Right ventricle myocardium superior (tissue), 1 donor: ENCODE measurements at regions not wholly inside any gene's neighbourhood (a gene's known extent, or its start where the extent isn't known, plus 50 kb on each side); places are given as distances from the start of the nearest gene placed in this dataset.
"Not testable (repeated sequence)": the region's sequence is repeated elsewhere in the genome, so short reads cannot be mapped to it uniquely, and the experiment has no call there.

ENCODE experiments used
- ATAC-seq: fragments of 200-7000 bp; cut with Tn5 transposase; one replicate; pipeline ENCODE4 v1.9.1; 2020; ENCODE audit warnings: mild to moderate bottlenecking; ENCODE audit not compliant: poor library complexity
- DNase-seq: peaks from one replicate; pipeline ENCODE4 v3.0.0-alpha.2; 2020
- intact Hi-C: fragments of 100-400 bp; cut with DNase I; formaldehyde crosslinking; loops from one replicate; pipeline ENCODE4 v1.11.2; 2022
- donor health status: DM: no; HTN: yes; CAD: no; lungs with severe emphysema.

DNA sequence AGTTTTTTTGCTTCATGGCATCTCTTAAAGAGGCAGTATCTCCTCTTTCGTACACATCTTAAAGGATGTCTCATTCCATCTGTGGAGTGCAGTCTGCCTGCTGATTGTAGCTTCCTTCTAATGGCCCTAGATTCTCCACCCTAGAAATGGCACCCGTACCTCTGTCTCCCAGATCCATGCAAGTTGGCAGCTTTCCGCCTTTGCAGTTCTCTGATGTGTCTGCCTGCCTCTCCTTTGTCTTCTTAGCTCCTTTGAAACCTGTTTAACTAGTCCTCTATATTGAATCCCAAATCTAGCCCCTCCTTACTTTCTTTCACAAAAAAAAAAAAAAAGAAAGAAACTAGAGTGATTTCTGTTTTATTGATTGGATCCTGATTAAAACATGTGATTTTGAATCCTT, 1025.0 kb downstream of the ZPLD1 start:
- DNase-seq (no peak), ATAC-seq (no peak)
- intact Hi-C loops: no loop called here

DNA sequence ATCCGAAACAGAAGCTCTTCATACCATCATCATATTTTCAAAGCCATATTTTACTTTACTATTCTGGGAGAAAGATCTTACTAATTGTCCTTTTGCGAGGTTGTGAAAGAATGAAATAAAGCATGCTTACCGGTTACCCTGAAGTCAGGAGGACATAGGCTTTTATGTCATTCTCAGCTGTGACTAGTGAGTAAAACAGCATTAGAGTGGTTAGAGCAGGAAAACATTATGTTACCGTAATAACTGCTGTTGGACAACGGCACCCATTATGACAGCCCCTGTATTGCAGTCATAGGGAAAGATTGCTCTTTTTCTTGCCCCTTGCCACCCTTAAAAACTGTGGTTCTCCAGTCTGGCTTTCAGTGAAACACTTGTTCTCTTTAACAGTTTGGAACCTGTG, 1035.7 kb downstream of the ZPLD1 start:
- no peak for DNase-seq
- intact Hi-C loops: no loop called here
- no peak for ATAC-seq

DNA sequence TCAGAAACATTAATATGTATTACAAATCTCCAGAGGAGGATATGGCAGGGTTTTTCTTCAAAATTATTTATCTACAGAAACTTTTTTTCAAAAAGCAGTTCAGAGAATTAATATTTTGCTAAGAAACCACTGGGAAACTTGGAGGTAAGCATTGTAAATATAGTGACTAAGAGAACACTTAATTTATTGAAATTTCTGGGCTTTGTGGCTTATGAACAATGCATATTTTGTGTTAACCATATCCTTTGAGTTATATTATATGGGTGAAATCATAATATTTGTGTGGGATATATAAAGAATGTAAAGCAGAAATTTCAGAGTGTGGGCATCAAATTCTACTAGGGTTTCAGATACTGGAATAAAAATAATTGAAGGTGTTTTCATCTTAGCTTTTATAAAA, 1059.2 kb downstream of the ZPLD1 start:
- intact Hi-C loops: no loop called here
- DNase-seq (no peak), ATAC-seq (no peak)

DNA sequence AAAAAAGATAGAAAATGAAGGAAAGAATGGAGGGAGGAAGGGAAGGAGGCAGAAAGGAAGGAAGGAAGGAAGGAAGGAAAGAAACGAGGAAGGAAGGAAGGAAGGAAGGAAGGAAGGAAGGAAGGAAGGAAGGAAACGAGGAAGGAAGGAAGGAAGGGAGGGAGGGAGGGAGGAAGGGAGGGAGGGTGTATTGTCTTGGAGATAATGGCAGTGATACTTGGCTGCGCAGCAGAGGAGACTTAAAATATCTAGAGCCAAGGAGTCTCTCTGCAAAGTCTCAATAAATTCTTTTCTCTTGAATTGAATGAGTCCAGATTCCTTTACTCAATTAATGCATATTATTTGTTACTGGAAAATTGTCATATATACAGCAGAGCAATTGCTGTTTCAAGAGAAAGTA, 1059.7 kb downstream of the ZPLD1 start:
- intact Hi-C loops: no loop called here
- no peak for DNase-seq
- no peak for ATAC-seq

DNA sequence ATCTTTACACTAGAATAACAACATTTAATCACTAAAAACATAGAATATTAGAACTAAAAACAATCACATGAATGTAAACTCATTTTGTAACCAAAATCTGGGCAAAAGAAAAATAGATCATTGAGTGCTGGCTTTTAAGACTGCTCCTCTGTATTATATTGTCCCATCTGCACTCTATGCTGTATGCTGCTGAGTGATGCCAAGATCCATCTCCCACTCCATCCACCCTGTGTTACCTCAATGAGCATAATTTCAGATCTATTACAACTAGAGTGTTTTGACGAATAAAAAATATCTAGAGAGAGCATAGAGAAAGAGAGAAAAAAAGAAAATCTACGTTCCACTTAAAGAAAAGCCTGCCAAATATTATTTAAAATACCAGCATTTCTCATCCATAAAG, 1060.4 kb downstream of the ZPLD1 start:
- no peak for DNase-seq
- no peak for ATAC-seq
- intact Hi-C loops: no loop called here

DNA sequence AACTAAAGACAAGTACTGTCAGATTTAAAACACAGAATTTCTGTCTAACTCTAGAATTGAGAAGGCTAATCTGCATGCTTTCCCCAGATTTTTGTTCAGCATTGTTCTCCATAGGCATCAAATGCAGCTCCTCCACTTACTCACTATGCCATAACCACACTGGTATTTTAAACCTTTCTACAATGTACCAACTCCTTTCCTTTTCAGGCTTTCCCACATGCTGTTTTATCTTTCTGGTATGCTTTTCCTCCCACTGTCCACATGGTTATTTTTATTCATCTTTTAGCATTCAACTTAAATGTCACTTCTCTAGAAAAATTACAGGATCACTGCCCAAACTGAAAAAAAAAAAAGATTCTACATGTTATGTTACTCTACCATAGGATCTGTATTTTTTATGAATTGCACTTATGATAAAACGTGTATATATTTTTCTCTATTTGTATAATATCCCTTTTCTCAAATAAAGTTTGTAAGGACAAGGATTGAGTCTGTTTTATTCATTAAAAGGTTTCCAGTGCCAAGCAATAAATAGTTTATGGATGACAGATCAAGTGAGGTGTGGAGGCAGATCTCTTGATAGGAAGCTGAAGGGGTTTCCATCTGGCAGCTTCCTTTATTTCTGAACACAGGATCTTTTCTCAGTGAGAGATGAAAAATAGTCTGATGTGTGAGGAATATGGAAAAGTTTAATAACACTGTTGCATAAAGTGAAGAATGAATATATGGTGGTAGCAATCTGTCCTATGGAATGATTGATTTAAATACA, 1064.5 kb downstream of the ZPLD1 start:
- ATAC-seq (no peak), DNase-seq (no peak)
- intact Hi-C loops: no loop called here

DNA sequence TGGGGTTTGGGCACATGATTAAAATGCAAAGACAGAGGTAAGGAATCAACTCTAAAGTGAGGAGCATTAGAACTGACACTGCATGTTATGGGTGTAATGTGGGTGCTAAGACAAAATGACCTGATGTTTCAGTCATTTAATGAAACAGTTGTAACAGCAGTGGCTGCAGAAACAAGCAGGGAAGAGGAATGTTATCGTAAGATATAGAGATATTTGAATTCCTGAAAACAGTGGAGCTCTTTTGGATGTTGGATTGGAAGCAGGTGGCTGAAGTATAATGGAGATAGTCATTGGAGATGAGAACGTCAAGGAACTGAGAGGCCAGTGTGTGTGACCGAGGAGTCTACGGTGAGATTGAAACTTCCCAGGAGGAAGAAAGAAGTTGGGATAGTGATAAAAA, 1065.2 kb downstream of the ZPLD1 start:
- no peak for ATAC-seq
- intact Hi-C loops: no loop called here
- no peak for DNase-seq

DNA sequence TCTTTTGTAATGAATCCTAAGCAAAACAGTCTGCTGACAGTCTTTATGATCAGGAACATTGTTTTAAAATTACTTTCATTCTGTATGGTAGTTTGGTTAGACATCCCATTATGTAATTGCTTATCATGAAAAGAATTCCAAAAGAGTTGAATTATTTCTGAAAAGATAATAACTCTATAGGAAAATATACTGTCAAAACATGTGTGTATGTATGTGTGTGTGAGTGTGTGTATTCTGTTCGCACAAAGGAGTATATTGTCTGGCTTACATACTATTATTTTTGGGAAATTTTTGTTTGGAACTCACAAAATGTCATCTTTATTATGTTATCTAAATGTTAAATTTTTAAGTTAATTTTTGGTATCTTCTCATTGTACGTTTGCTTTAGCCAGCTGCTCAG, 1075.9 kb downstream of the ZPLD1 start:
- no peak for DNase-seq
- intact Hi-C loops: no loop called here
- ATAC-seq: no peak

DNA sequence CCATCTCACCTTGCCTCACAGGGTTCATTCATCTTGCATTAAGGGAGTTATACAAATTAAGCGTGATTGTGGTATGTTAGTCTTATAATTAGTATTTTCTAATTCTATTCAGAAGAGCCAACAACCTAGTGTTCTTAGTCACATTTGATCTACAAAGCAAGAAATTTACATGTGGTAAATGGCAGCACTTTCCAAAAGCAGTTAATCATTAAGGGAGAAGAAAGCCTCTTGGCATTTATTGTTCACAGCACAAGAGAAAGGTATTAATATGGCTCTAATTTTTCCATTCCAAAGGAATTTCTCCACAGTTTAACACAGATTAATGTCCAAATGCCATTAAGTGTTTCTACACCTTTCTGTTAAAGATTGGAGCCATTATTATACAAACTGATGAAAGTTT, 1077.1 kb downstream of the ZPLD1 start:
- no peak for ATAC-seq
- DNase-seq: no peak
- intact Hi-C loops: no loop called here

DNA sequence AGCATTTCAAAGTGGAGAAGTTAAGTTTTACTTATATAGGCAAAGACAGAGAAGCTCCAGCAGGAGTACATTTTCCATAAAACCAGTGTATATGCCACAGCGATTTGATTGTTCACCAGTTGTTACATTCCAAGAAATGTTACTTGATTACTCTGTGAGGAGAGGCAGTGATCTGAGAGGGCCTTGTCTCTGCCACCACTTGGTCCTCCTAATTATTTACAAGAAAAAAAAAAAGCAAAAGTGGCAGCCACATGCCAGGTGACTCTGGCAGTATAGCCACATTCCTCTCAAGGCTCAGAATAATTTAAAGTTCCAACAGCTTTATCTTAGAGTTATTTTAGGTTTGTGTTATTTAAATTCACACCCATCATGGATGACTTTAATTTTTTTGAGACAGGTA, 1077.8 kb downstream of the ZPLD1 start:
- no peak for ATAC-seq
- intact Hi-C loops: no loop called here
- DNase-seq: no peak

DNA sequence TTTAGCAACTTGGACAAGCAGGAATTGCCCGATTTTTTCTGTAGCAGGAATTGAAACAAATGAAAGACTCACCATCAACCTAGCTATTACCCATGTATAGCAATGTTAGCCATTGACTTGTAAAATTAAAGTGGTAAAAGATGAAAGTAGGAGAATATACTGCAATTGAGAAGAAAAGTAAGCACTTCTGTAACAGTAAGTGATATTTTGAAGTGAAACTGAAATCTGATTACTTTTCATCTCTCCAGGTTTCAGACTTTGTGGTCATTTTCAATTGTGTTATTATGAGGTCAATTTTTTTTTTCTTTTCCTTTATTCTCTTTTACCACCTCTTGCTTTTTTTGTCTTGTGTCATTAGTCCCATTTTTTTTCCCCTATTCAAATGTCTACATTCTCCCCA, 1078.2 kb downstream of the ZPLD1 start:
- intact Hi-C loops: no loop called here
- no peak for ATAC-seq
- no peak for DNase-seq

DNA sequence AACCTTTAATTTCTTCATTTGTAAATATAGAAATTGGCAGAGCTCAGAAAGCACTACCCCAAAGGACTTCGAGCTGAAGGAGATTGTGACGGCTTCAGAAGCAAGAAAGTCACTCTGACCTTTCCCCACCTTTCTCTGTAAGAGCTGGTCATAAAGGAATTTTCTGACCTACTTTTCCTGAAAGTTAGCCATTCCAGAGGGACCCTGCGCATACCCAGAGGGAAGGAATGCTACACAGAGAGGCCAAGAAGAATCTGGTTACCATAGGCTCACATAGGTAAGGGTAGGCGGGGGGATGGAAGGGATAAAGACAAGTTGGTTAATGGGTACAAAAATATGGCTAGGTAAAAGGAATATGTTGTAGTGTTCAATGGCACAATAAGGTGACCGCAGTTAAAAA, 1080.3 kb downstream of the ZPLD1 start:
- DNase-seq (no peak), ATAC-seq (no peak)
- intact Hi-C loops: no loop called here

DNA sequence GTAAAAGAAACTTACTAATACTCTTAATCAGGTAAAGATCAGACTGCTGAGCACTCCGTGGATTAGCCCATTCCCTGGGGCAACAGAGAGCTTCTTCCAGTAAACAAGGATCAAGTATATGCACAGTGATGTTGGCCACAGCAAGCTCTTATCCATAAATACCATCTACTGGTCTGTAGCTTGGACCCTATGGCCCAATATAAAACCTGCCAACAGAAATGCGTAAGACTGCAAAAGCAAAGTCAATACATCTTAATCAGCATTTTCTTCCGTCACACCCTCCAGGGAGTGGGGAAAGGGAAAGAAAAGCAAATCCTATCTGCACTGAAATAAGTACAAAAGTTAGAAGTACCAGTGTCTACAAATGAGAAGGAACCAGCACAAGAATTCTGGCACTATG, 1082.1 kb downstream of the ZPLD1 start:
- intact Hi-C loops: no loop called here
- no peak for DNase-seq
- no peak for ATAC-seq

DNA sequence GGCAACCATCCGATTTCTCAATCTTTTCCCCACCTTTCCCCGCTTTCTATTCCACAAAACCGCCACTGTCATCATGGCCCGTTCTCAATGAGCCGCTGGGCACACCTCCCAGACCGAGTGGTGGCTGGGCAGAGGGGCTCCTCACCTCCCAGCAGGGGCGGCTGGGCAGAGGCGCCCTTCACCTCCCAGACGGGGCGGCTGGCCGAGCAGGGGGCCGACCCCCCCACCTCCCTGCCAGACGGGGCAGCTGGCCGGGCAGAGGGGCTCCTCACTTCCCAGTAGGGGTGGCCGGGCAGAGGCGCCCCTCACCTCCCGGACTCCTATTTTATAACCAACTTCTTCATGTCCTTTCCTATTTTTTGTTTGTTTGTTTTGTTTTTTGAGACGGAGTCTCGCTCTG, 1096.5 kb downstream of the ZPLD1 start:
- DNase-seq, intact Hi-C loops, ATAC-seq: not testable (repeated sequence)

DNA sequence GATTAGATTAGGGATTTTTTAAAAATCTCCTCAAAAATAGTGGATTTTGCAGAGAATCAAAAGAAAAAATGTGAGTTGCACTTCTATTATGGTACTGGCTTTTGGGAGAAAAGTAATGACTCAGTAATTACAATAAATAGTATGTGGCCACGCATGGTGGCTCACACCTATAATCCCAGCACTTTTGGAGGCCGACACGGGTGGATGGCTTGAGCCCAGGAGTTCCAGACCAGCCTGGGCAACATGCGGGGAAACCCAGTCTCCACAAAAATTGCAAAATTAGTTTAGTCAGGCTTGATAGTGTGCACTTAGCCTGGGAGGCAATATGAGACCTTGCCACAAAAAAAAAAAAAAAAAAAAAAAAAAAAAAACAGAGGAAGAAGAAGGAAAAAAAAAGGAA, 1098.2 kb downstream of the ZPLD1 start:
- DNase-seq (no peak), ATAC-seq (no peak)
- intact Hi-C loops: no loop called here

DNA sequence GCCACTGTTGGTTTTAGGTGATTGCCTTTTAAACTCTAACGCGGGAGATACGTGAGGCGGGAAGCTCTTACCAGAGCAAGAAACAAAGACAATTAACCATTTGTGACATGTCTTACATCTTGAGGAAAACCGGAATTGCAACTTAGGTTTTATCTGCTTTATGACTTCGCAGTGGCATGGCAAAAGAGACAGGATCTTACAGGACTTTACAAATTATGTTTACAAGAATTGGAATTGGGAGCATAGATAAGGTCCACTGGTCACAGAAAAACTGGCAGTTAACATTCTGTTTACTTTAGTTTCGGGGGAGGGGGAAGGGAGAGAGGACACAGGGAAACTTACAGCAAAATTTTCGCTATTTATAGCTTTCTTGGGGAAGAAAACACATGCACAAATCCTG, 1119.6 kb downstream of the ZPLD1 start:
- no peak for ATAC-seq

DNA sequence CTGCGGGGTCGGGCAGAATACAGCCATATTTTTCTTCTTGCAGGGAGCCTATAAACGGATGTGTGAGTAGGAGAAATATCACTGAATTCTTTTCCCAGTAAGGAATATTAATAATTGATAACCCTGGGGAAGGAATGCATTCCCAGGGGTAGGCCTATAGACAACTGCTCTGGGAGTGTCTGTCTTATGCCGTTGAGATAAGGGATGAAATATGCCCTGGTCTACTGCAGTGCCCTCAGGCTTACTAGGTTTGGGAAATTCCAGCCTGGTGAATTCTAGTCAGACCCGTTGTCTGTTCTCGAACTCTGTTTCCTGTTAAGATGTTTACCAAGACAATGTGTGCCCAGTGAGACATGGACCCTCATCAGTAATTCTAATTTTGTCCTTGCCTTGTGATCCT, 1129.3 kb downstream of the ZPLD1 start:
- ATAC-seq, intact Hi-C loops, DNase-seq: not testable (repeated sequence)

More for the DNA sequence above, 1119.6 kb downstream of the ZPLD1 start:
- intact Hi-C loops: no loop called here
- no peak for DNase-seq

DNA sequence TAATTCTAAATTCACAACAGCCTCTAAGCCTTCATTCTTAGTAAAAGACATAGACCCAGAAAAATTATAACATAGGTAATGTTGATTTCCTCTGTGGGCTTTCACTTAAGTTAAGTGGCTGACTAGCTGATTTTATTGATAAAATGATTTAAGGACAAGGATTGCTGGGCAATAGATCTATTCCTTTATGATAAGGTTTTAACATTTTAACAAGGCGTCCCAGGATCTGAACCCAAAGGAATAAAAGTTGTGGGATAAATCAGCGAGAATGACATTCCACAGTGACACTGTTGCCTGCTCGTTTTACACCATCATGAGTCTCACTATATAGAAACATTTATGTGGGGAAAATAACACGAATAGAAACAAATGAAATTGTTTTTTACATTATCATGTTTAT, 1151.0 kb downstream of the ZPLD1 start:
- ATAC-seq (no peak), DNase-seq (no peak)
- intact Hi-C loops: no loop called here

DNA sequence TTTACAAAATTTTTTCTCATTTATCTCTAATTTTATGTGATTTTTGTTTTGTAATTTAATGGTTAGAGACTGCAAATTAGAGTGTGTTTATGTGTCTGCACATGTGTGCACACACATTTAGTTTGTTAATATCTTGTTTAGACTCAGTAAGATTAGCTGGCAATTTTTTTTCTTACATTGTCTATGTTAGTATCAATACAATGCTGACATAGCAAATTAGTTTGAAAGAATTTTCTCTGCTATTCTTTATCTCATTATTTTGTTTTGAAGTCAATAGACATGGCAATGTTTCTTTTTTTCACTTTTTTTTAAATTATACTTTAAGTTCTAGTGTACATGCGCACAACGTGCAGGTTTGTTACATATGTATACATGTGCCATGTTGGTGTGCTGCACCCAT, 1155.0 kb downstream of the ZPLD1 start:
- ATAC-seq (no peak), DNase-seq (no peak)
- intact Hi-C loops: no loop called here

DNA sequence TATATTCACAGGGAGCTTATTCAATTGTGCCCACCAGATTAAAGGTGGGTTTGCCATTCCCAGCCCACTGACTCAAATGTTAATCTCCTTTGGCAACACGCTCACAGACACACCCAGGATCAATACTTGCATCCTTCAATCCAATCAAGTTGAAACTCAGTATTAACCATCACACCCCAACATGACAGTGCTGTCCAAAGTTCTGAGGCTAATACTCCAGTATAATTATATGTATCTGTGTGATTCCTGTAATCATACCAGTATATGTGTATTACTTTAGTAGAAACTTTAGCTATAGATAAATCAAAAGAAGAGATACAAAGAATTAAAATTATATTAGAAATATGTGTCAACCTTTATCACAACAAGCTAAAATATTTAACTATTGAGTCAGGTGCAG, 1166.0 kb downstream of the ZPLD1 start:
- no peak for DNase-seq
- intact Hi-C loops: no loop called here

DNA sequence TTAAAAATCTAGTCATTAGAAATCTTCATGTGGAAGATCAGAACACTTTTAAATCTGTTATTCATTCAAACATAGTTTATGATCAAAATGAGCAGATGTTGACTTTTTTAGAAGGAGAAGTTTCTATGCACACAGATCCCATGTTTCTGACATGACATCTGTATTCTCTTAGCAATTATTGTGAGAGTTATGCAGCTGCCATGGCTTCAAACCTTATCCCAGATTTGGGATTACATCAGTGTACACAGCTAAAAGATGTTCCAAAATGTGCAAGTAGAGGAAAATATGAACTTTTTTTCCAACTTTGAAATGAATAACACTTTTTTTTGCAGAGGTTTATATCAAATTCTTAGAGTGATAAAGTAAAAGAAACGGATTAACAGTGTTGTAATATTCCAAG, 1166.9 kb downstream of the ZPLD1 start:
- intact Hi-C loops: no loop called here
- DNase-seq (no peak), ATAC-seq (no peak)

More for the DNA sequence above, 1166.0 kb downstream of the ZPLD1 start:
- ATAC-seq: no peak
